Fibroblast of the conjunctiva (primary cell): ENCODE measurements at regions not wholly inside any gene's neighbourhood (a gene's known extent, or its start where the extent isn't known, plus 50 kb on each side); places are given as distances from the start of the nearest gene placed in this dataset.
"Not testable (repeated sequence)": the region's sequence is repeated elsewhere in the genome, so short reads cannot be mapped to it uniquely, and the experiment has no call there.

Experiments
- DNase-seq: peaks from one replicate; pipeline ENCODE4 v3.0.0-alpha.2; 2010; ENCODE audit warnings: low read depth

DNA sequence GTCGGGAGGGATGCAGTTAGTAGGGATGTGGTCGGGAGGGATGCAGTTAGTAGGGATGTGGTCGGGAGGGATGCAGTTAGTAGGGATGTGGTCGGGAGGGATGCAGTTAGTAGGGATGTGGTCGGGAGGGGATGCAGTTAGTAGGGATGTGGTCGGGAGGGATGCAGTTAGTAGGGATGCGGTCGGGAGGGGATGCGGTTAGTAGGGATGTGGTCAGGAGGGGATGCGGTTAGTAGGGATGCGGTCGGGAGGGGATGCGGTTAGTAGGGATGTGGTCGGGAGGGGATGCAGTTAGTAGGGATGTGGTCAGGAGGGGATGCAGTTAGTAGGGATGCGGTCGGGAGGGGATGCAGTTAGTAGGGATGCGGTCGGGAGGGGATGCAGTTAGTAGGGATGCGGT is 96.2 kb downstream of the BDH1 start:
- DNase-seq: not testable (repeated sequence)

- DNase-seq: no peak
Observed at GRCh38 chr3:197458906-197459470, 96.8 kb downstream of the BDH1 start.

DNA sequence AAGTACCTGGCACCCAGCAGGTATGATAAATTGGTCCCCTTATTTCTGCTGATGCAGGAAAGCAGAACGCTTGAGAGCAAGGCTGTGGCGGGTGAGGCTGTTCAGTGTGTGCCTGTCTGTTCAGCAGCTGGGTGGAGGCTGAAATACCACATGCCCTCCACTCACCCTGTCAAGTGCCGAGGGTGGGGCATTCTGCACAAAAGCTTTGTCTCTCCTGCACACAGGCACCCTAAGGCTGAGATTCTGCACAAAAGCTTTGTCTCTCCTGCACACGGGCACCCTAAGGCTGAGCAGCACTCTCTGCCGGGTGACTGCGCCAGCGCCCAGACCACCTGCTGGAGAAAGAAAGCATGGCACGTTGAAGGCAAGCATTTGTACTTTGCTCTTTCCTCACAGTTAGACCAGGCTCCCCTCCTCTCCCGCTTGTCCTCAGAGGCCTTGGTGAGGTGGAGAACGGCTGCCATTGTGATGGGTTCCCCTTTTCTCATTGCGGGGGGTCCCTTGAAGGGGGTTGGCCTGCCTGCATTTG is 97.5 kb downstream of the BDH1 start:
- no peak for DNase-seq

DNA sequence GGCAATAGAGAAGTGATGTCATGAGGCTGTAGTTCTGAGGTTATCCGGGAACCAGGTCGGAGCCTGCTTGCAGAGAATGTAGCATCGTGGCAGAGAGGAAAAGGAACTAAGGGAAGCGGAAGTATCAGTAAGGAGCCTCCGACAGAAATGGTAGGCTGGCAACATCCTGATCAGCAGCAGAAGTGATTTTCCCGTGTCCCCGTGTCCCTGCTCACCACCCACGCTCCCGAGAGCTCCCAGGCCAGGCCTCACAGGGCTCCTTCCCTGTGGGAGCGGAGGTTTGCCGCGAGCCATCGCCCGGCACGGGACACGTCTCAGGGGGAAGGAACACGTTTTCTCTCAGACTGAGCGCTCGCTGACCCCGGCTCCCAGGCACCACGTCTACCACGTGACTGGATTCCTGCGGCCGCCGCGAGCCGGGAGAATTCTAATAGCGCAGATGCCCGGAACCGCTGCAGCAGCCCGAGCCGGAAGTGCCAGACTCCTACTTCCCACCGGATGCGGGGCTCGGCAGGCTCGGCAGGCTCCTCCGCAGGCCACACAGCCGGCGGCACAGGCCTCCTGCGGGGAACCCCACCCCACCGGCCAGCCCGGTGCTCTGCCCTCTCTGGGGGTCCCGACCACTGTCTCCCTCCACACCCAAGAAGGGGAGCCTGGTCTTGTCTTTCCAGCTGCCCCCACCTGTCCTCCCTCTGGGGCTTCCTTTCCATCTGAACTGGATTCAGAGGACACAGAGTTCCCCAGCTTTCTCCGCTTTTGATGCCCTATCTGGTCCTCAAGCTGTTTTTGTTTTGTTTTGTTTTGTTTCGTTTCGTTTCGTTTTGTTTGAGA is 99.3 kb downstream of the BDH1 start:
- peak; percentile 56 for DNase-seq

GRCh38 chr3:197454841-197455240 is 100.9 kb downstream of the BDH1 start:
- not testable (repeated sequence) for DNase-seq

DNA sequence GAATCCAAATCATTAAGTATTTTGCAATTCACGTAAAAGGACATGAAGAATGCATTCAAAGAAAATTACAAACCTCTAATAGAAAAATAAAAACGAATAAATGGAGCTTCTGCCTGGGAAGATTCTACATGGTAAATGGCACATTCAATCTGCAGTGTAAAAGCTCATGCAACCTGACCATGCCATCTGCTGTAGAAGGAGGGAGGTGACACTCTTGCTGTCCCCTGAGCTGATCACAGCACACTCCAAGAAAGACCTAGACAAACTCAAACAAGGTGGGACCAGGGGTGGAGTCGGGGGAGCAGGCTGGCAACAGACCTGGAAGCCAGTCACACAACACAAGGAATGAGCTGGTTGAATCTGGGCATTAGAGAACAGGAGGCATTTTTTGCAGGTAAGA is 101.8 kb downstream of the BDH1 start:
- no peak for DNase-seq

GRCh38 chr3:197450810-197451209 is 105.0 kb downstream of the BDH1 start:
- DNase-seq: no peak

GRCh38 chr3:197450308-197450707 is 105.5 kb downstream of the BDH1 start:
- no peak for DNase-seq

GRCh38 chr3:197449181-197449580 is 106.6 kb downstream of the BDH1 start:
- DNase-seq: not testable (repeated sequence)

GRCh38 chr3:197447781-197448180 is 108.0 kb downstream of the BDH1 start:
- not testable (repeated sequence) for DNase-seq

- DNase-seq: no peak
Observed at GRCh38 chr3:197447057-197447456, 108.7 kb downstream of the BDH1 start.

GRCh38 chr3:197446700-197447056 is 109.1 kb downstream of the BDH1 start:
- no peak for DNase-seq

GRCh38 chr3:197445896-197446699 is 109.7 kb downstream of the BDH1 start:
- no peak for DNase-seq

DNA sequence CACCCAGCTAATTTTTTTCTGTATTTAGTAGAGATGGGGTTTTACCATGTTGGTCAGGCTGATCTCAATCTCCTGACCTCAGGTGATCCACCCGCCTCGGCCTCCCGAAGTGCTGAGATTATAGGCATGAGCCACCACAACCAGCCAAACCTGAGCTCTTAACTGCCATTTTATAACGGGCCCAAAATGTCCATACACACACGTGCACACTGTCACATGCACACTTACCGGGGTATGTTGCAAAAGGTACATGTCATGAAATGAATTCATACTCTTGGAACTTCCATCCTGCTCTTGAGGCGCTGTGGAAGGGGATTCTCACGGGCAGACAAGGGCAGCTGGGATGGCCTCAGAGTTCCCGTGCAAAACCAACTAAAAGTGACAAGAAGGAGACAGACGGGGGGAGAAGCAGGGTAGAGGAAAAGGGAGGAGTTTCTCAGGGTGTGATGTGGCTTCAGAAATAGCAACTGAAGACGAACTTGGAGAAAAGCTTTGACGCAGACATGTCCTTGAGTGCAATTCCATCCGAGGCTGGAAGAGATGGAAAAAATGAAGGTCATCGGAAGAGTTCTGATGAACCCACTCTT is 110.9 kb downstream of the BDH1 start:
- no peak for DNase-seq

DNA sequence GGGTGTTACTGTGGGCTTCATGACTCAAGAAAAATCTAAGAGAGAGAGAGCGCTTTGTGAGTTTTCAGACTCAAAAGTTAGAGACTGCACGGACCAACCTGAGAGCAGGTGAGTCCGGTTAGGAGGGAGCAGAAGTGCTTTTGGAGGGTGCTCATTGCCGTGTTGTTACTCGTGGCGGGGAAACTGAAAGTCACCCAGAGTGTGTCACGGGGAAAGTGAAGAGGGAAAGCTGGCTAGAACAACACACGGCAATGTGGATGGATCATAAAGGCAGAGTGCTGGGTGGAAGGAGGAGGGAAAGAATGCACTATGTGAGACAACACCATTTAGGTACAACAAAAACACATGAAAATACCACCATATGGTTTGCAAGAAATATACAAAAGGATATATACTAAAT is 112.3 kb downstream of the BDH1 start:
- DNase-seq: no peak

GRCh38 chr3:197440717-197441303 is 115.0 kb downstream of the BDH1 start:
- DNase-seq: no peak

DNA sequence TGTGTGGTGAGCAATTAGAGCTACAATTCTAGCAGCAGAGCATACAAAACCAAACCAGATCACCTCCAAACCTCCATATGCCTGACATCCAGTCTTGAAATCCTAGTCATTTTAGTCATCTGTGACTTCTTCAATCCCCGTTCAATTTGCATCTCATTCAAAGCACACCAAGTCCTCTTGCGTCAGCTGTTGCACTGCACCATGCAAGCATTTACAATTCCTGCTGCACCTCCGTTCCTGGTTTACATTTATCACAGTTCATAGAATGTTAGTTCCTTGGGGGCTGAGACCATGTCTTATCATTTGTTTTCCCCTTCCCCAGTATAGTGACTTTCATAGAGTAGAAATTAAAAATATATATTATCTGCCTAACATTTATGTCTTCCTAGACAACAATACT is 116.9 kb downstream of the BDH1 start:
- DNase-seq: no peak

DNA sequence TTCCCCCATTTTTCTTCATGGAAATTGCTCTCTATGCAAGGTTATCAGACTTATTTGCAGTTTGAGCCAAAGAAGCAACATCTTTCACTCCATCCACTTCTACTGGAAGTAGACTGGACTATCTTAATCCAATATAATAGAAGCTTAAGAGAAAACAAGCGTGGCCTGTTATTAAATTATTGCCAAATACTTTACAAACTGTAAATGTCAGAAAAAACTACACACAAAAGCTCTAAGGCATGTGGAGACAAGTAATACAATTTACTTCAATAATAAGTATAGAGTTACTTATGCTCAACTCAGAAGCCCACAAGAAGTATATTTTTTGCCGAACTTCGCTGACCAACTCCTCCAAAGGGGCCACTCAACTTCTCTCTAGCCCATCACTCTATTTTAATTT is 120.3 kb downstream of the BDH1 start:
- no peak for DNase-seq

DNA sequence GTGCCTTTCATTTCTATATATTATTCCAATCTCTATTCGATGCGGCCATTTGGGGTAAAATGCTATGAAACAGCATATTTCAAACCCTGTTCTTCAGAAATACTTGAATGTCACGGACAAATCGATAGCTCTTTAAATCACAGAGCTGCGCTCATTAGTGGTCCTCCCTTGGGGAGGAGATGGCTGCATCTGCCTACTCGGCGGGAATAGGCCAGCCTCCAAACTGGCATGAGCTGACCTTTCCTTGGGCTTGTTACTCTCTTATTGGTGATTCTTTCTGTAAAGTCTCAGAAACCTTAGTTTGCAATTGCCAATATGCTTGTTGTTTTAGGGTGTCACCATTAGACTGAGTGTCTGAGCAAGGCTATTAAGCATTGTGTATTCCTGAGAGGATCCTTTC is 120.9 kb downstream of the BDH1 start:
- DNase-seq: no peak

GRCh38 chr3:197432384-197433127 is 123.2 kb downstream of the BDH1 start:
- DNase-seq: no peak

DNA sequence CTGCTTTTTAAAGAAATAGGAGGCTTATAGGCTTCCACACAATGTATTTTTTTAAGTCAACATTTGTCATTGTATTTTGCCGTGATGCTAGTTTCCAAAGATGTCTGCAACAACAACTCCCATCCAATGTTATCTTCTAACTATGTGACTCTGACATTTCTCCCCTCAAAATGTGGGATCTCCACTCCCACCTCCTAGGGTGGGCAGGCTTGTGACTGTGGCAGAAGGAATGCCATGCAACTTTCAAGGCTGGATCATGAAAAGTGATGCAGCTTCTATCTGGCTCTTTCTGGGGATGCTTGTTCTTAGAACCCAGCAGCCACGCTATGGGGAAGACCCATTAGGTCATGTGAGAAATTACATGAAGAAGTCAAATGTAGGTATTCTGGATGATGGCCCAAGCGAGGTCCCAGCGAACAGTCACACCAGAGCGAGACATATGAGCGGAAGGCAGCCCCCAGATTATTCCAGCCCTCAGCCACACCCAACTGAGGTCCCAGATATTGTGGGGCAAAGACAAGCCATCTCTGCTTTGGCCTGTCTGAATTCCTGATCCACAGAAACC is 124.3 kb downstream of the BDH1 start:
- DNase-seq: no peak
